Brain microvascular endothelial cell (primary cell): ENCODE measurements at regions not wholly inside any gene's neighbourhood (a gene's known extent, or its start where the extent isn't known, plus 50 kb on each side); places are given as distances from the start of the nearest gene placed in this dataset.
A peak's percentile ranks its signal among the peaks of the same experiment; 100 is the strongest.
"Not testable (repeated sequence)": the region's sequence is repeated elsewhere in the genome, so short reads cannot be mapped to it uniquely, and the experiment has no call there.

Experiments
- DNase-seq: peaks from one replicate; pipeline ENCODE4 v3.0.0-alpha.2; 2020
- H3K27ac ChIP-seq: fragments of 250-450 bp; sonication (Bioruptor Pico); 2 replicates; pipeline ENCODE4 v1.5.1; 2020; ENCODE audit warnings: mild to moderate bottlenecking, moderate library complexity
- H3K27me3 ChIP-seq: fragments of 250-450 bp; sonication (Bioruptor Pico); replicated peaks from 2 replicates; pipeline ENCODE4 v1.5.1; 2020; ENCODE audit warnings: mild to moderate bottlenecking
- H3K36me3 ChIP-seq: fragments of 250-450 bp; sonication (Bioruptor Pico); replicated peaks from 2 replicates; pipeline ENCODE4 v1.5.1; 2020; ENCODE audit warnings: mild to moderate bottlenecking
- H3K4me3 ChIP-seq: 2 replicates; pipeline ENCODE4 v1.5.1; 2011; ENCODE audit warnings: low read depth, mild to moderate bottlenecking, control low read depth, low read length, moderate library complexity
- CTCF ChIP-seq: IDR thresholded peaks from 2 replicates; pipeline ENCODE4 v1.5.1; 2011; ENCODE audit warnings: low read depth, mild to moderate bottlenecking, moderate library complexity, low read length, control low read depth, inconsistent platforms; ENCODE audit errors: missing control alignments
- in situ Hi-C: cut with HindIII; loops from 2 replicates; pipeline ENCODE4 v1.10.0; 2017; ENCODE audit warnings: low sequenced_read_pairs, low pct_ligation_motif_present

GRCh38 chr22:49701380-49702067 lies 126.1 kb downstream of the BRD1 start:
- TF ChIP-seq CTCF = peak; percentile 46
- Histone ChIP-seq H3K4me3 (no peak overlapping the region), H3K27me3 (no peaks in the 10 kb centered on the region), H3K27ac (no peak overlapping the region), H3K36me3 (no peaks in the 10 kb centered on the region)
- in situ Hi-C loops = no loop called here
- no peak for DNase-seq

GRCh38 chr22:49699928-49700498 lies 127.7 kb downstream of the BRD1 start:
- DNase-seq = no peak
- Histone ChIP-seq H3K27ac (no peak overlapping the region), H3K27me3 (no peaks in the 10 kb centered on the region), H3K4me3 (no peak overlapping the region), H3K36me3 (no peaks in the 10 kb centered on the region)
- in situ Hi-C loops = no loop called here
- TF ChIP-seq CTCF = no peak

GRCh38 chr22:49699476-49699875 lies 128.2 kb downstream of the BRD1 start:
- H3K27ac ChIP-seq = no peak overlapping the region

GRCh38 chr22:49698616-49699015 lies 129.1 kb downstream of the BRD1 start:
- H3K27me3 ChIP-seq, H3K27ac ChIP-seq, H3K36me3 ChIP-seq, H3K4me3 ChIP-seq, DNase-seq, in situ Hi-C loops: not testable (repeated sequence)

More at GRCh38 chr22:49699476-49699875, 128.2 kb downstream of the BRD1 start:
- no peak for DNase-seq
- Histone ChIP-seq H3K4me3 (no peak overlapping the region), H3K36me3 (no peaks in the 10 kb centered on the region), H3K27me3 (no peaks in the 10 kb centered on the region)
- in situ Hi-C loops = no loop called here
- no peak for TF ChIP-seq CTCF

- H3K4me3 ChIP-seq = no peak overlapping the region
- in situ Hi-C loops = no loop called here
- DNase-seq = no peak
- H3K36me3 ChIP-seq = no peaks in the 10 kb centered on the region
- no peak overlapping the region for H3K27ac ChIP-seq
- no peaks in the 10 kb centered on the region for H3K27me3 ChIP-seq
- no peak for TF ChIP-seq CTCF
Observed at GRCh38 chr22:49697047-49697446, 130.6 kb downstream of the BRD1 start.

GRCh38 chr22:49694462-49695260 lies 133.0 kb downstream of the BRD1 start:
- Histone ChIP-seq H3K27me3 (no peaks in the 10 kb centered on the region), H3K36me3 (no peaks in the 10 kb centered on the region), H3K27ac (no peak overlapping the region), H3K4me3 (no peak overlapping the region)
- DNase-seq = no peak
- in situ Hi-C loops = no loop called here
- TF ChIP-seq CTCF = no peak
